Colonic mucosa (tissue), 4 donors: ENCODE measurements at regions not wholly inside any gene's neighbourhood (a gene's known extent, or its start where the extent isn't known, plus 50 kb on each side); places are given as distances from the start of the nearest gene placed in this dataset.
A peak's percentile ranks its signal among the peaks of the same experiment; 100 is the strongest.
"Not testable (repeated sequence)": the region's sequence is repeated elsewhere in the genome, so short reads cannot be mapped to it uniquely, and the experiment has no call there.

Source experiments
- DNase-seq: peaks from one replicate; pipeline ENCODE4 v3.0.0-alpha.2; 2020
- H3K27ac ChIP-seq: fragments of 200-600 bp; one replicate; pipeline ENCODE4 v1.8.0; 2021
- H3K27me3 ChIP-seq: fragments of 200-600 bp; one replicate; pipeline ENCODE4 v1.8.0; 2021
- H3K36me3 ChIP-seq: fragments of 200-600 bp; one replicate; pipeline ENCODE4 v1.8.0; 2021
- H3K4me1 ChIP-seq: fragments of 200-600 bp; one replicate; pipeline ENCODE4 v1.8.0; 2021; ENCODE audit warnings: mild to moderate bottlenecking
- H3K4me3 ChIP-seq: fragments of 200-600 bp; one replicate; pipeline ENCODE4 v1.8.0; 2021
- H3K9ac ChIP-seq, 2 donors: one replicate each; pipeline ENCODE4 v1.7.0; 2013; ENCODE audit warnings: control low read depth in 2 of 2, low read depth in 2 of 2, low read length in 2 of 2
- H3K9me3 ChIP-seq: fragments of 200-600 bp; one replicate; pipeline ENCODE4 v1.8.0; 2021
- intact Hi-C: fragments of 100-400 bp; cut with DNase I; formaldehyde crosslinking; loops from one replicate; pipeline ENCODE4 v1.14.1; 2022
- TF ChIP-seq, protein P1 (sequence below): fragments of 200-600 bp; IDR thresholded peaks from one replicate; pipeline ENCODE4 v1.8.0; 2022; ENCODE audit warnings: antibody characterized with exemption, mild to moderate bottlenecking
- donor health status: healthy.
- donor health status: DM: no; HTN: no; CAD: no.
- donor health status: DM: no; HTN: no; CAD: no.

DNA sequence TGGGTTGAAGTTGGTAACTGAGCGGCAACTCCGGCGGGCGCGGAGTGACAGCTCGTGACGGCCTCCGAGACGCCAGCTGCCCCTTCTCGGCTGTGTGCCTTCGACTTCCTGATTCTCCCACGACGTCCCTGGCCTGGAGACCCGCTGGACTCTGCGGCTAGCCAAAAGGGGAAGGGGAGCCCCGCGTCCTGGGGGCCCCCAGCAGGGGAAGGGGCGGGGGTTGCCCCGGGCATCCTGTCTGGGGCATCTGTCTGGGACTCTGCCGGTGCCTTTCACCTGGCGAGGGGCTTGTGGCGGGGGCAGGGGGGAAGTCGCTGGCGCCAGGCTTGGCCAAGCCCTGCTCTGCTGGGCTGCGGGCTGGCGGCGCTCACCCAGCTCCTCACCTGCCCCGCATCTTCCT lies 129.5 kb upstream of the HMX1 start:
- peak overlapping the region; percentile 20 for H3K4me3 ChIP-seq
- not testable (repeated sequence) for H3K9me3 ChIP-seq, H3K27ac ChIP-seq, H3K36me3 ChIP-seq, DNase-seq, H3K27me3 ChIP-seq, H3K4me1 ChIP-seq, H3K9ac ChIP-seq
- intact Hi-C loops = loop anchor here (5.0 kb wide), 2 partner anchors 101 to 121 kb away; no protein-coding TSS in a partner anchor

DNA sequence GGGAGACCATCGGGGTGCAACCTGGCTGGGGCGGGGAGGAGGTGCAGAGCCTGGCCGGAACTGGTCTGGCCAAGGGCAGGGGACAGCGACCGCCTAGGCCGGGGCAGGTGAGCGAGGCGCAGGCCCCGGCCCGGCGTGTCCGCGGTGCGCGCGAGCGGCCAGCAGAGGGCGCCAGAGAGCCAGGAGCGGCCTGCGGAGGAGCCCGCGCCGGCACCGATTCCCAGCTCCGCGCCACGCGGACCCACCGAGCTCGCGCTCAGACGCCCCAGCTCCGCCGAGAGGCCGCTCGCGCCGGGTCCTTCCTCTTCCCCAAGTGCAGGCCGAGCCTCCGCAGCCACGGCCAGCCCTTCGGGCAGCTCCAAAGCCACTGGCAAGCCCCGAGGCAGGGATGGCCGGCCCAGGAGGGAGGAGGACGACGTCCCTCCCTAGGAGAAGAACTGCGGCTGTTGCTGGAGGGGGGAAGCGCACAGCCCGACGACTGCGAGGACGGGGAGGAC lies 128.9 kb upstream of the HMX1 start:
- not testable (repeated sequence) for H3K27ac ChIP-seq, H3K27me3 ChIP-seq, H3K9me3 ChIP-seq, H3K4me1 ChIP-seq, H3K36me3 ChIP-seq
- intact Hi-C loops = loop anchor here (5.0 kb wide), 2 partner anchors 102 to 122 kb away; no protein-coding TSS in a partner anchor
- Histone ChIP-seq H3K9ac (peak overlapping the region in 1 of 2 donors; percentile 35), H3K4me3 (peak overlapping the region; percentile 20)
- peak; percentile 56 for DNase-seq
- TF ChIP-seq, protein P1, sequence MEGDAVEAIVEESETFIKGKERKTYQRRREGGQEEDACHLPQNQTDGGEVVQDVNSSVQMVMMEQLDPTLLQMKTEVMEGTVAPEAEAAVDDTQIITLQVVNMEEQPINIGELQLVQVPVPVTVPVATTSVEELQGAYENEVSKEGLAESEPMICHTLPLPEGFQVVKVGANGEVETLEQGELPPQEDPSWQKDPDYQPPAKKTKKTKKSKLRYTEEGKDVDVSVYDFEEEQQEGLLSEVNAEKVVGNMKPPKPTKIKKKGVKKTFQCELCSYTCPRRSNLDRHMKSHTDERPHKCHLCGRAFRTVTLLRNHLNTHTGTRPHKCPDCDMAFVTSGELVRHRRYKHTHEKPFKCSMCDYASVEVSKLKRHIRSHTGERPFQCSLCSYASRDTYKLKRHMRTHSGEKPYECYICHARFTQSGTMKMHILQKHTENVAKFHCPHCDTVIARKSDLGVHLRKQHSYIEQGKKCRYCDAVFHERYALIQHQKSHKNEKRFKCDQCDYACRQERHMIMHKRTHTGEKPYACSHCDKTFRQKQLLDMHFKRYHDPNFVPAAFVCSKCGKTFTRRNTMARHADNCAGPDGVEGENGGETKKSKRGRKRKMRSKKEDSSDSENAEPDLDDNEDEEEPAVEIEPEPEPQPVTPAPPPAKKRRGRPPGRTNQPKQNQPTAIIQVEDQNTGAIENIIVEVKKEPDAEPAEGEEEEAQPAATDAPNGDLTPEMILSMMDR = peak; percentile 78

DNA sequence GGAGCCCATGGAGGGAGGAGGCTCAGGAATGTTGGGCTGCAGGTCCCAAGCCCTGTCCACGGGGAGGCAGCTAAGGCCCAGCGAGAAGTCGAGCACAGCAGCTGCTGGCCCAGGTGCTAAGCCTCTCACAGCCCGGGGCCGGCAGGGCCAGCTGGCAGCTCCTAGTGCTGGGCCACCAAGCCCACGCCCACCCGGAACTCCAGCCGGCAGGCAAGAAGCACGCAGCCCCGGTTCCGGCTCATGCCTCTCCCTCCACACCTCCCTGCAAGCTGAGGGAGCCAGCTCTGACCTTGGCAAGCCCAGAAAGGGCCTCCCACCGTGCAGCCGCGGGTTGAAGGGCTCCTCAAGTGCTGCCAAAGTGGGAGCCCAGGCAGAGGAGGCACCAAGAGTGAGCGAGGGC lies 121.3 kb upstream of the HMX1 start:
- H3K4me1 ChIP-seq, H3K4me3 ChIP-seq, H3K27me3 ChIP-seq, H3K27ac ChIP-seq, H3K9ac ChIP-seq, H3K36me3 ChIP-seq, DNase-seq, intact Hi-C loops, H3K9me3 ChIP-seq: not testable (repeated sequence)

DNA sequence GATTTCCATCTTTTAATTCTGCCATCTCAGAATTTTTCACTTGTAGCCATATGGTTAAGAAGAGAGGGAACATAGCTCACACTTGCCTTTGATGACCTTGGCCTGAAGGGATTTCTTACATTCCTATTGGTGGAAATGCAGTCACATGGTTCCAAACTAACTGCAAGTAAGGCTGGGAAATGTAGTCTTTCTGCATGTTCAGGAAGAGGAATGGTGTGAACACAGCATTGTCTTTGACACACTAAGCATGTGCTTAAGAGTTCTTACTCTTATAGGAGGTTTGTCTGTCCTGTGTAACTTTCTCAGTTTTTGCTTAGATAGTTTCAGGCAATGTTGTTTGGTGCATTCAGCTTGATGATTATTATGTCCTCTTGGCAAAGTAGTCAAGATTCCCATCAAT lies 119.8 kb upstream of the HMX1 start:
- intact Hi-C loops, H3K9me3 ChIP-seq, DNase-seq, H3K4me3 ChIP-seq, H3K9ac ChIP-seq, H3K27me3 ChIP-seq, H3K4me1 ChIP-seq, H3K36me3 ChIP-seq, H3K27ac ChIP-seq: not testable (repeated sequence)

DNA sequence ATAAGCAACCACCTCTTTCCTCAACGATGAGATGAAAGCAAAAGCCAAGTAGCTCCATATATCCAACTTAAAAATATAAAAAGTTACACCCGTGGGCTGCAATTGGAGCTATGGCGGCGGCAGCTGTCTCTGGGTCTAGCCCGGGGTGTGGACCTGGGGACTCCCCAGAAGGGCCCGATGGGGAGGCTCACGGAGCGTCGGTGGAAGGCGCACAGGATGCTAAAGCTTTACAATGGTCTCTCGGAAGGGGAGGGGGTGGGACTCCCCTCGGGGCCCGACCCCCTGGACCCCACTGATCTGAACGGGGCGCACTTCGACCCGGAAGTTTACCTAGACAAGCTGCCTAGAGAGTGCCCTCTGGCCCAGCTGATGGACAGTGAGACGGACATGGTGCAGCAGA lies 118.7 kb upstream of the HMX1 start:
- H3K27ac ChIP-seq, H3K9me3 ChIP-seq, intact Hi-C loops, H3K27me3 ChIP-seq, H3K4me3 ChIP-seq, H3K4me1 ChIP-seq, H3K36me3 ChIP-seq, H3K9ac ChIP-seq, DNase-seq: not testable (repeated sequence)

DNA sequence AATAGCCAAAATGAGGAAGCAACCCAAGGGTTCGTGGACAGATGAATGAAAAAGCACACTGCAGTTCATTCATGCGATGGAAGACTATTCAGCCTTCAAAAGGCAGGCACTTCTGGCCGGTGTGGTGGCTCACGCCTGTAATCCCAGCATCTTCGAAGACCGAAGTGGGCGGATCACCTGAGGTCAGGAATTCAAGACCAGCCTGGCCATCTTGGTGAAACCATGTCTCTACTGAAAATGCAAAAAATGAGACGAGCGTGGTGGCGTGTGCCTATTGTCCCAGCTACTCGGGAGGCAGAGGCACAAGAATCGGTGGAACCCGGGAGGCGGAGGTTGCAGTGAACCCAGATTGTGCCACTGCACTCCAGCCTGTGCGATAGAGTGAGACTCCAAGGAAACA lies 114.1 kb upstream of the HMX1 start:
- H3K9ac ChIP-seq, intact Hi-C loops, DNase-seq, H3K4me3 ChIP-seq, H3K36me3 ChIP-seq, H3K4me1 ChIP-seq, H3K9me3 ChIP-seq, H3K27me3 ChIP-seq, H3K27ac ChIP-seq: not testable (repeated sequence)

DNA sequence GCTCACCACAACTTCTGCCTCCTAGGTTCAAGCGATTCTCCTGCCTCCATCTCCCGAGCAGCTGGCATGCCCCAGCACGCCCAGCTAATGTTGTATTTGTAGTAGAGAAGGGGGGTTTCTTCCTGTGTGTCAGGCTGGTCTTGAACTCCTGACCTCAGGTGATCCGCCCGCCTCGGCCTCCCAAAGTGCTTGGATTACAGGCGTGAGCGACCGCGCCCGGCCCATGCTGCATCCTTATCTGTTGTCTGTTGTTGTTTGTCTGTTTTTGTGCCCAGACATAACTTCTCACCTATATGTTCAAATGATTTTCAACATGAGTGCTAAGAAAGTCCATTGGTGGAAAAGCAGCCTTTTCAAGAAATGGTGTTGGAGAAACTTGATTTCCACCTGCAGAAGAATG lies 113.0 kb upstream of the HMX1 start:
- H3K27ac ChIP-seq, H3K36me3 ChIP-seq, H3K4me3 ChIP-seq, intact Hi-C loops, H3K9ac ChIP-seq, DNase-seq, H3K9me3 ChIP-seq, H3K4me1 ChIP-seq, H3K27me3 ChIP-seq: not testable (repeated sequence)

DNA sequence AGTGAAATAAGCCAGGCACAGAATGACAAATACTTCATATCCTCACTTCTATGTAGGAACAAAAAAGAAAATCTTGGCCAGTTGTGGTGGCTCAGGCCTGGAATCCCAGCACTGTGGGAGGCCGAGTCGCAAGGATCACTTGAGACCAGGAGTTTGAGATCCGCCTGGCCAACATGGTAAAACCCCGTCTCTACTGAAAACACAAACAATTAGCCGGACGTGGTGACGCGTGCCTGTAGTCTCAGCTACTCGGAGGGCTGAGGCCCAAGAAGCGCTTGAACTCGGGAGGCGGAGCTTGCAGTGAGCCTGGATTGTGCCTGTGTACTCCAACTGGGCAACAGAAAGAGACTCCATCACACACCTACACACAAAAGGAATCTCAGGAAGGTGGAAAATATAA lies 112.3 kb upstream of the HMX1 start:
- intact Hi-C loops, H3K9ac ChIP-seq, H3K36me3 ChIP-seq, H3K27me3 ChIP-seq, H3K27ac ChIP-seq, DNase-seq, H3K4me3 ChIP-seq, H3K9me3 ChIP-seq, H3K4me1 ChIP-seq: not testable (repeated sequence)

DNA sequence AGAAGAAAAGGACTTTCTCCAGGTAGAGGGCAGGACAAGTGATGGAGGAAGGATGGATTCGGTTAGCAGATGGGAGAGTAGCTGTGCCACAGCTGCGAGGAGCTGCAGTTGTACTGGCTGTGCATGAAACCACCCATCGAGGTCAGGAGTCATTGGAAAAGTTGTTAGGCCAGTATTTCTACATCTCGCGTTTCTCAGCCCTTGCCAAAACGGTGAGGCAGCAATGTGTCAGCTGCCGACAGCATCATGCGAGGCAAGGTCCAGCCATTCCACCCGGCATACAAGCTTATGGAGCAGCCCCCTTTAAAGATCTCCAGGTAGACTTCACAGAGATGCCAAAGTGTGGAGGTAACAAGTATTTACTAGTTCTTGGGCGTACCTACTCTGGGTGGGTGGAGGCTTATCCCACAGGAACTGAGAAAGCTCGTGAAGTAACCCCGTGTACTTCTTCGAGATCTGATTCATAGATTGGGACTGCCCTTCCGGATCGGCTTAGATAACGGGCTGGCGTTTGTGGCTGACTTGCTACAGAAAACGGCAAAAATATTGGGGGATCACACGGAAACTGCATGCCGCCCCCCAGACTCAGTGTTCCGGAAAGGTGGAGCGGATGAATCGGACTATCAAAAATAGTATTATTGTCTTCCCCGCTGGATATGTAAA lies 105.0 kb upstream of the HMX1 start:
- intact Hi-C loops, H3K9me3 ChIP-seq, H3K4me1 ChIP-seq, H3K4me3 ChIP-seq, H3K36me3 ChIP-seq, H3K27ac ChIP-seq, H3K27me3 ChIP-seq, DNase-seq, H3K9ac ChIP-seq: not testable (repeated sequence)

DNA sequence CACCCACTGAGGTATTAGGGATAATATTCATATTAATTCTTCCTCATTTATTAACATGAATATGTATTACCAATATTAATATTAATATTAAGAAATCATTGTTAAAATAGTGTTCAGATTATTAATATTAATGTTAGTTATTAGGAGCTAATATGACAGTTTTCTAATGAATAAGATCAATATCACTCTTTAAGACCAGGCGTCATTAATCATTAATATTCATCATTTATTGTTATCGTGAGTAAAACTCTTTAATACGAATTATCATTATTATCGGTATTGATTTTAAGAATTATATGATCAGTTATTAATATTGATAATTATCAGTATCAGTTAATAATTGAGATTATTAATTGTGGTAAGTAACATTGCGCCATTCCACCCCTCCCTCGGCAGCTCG lies 101.0 kb upstream of the HMX1 start:
- not testable (repeated sequence) for H3K36me3 ChIP-seq, DNase-seq

DNA sequence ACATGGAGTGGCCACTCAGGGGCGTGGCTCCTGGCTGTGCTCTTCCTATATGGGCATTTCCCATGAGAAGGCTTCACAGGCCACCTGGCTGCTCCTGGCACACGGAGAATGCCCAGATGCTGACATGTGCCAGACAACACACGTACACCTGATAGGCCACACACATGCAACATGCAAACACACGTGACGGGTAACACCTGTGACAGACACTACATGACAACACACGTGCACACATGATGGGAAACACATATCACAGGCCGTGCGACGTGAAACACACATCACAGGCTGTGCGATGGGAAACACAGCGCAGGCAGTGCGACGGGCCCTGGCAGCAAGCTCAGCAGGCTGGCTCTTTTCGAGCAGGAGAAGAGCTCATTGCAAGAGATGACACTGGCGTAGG lies 94.3 kb upstream of the HMX1 start:
- H3K27ac ChIP-seq, intact Hi-C loops, H3K4me1 ChIP-seq, DNase-seq, H3K9me3 ChIP-seq, H3K4me3 ChIP-seq, H3K9ac ChIP-seq, H3K36me3 ChIP-seq, H3K27me3 ChIP-seq: not testable (repeated sequence)

More for the DNA sequence above, 101.0 kb upstream of the HMX1 start:
- H3K27me3 ChIP-seq, H3K9ac ChIP-seq, H3K4me1 ChIP-seq, H3K27ac ChIP-seq, H3K9me3 ChIP-seq, intact Hi-C loops, H3K4me3 ChIP-seq: not testable (repeated sequence)

DNA sequence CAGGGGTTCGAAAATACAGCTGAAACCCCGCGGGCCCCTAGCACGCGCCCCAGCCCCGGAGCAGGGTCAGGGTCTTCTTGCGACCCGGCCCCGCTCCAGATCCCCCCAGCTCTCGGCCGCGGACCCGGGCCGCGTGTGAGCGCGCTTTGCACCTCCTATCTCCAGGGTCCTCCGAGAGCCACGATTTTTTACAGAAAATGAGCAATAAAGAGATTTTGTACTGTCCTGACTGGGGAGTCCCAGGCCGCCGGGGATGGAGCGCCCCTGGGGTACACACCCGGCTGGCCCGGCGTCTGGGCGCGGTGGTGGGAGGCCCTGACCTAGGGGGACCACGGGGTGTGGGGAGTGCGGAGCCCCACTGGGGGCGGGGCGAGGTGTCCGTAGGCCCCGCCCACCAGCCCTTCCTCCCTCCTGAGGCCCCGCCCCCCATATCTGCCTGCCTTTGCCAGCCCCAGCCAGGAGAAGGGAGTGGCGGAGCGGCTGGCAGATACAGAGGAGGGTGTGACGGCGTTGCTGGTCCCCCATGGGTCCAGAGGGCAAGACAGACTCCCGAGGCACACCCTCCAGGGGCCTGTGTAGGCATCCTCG lies 92.7 kb upstream of the HMX1 start:
- H3K4me3 ChIP-seq, intact Hi-C loops, H3K27ac ChIP-seq, H3K4me1 ChIP-seq, H3K9me3 ChIP-seq, H3K27me3 ChIP-seq, H3K9ac ChIP-seq, H3K36me3 ChIP-seq: not testable (repeated sequence)
- DNase-seq = peak; percentile 80

DNA sequence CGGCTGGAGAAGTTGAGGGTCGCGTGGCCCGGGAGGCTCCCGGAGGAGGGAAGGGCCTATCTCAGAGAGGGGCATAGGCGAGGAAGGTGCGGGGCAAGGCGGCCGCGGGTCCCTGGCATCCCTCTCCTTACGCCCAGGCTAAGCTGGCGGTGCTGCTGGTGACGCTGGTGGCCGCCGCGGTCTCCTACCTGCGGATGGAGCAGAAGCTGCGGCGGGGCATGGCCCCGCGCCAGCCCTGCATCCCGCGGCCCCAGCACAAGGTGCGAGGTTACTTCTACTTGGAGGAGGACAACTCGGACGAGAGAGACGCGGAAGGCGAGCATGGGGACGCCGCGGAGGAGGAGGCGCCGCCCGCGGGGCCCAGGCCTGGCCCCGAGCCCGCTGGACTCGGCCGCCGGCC lies 91.9 kb upstream of the HMX1 start:
- H3K4me1 ChIP-seq, H3K9ac ChIP-seq, intact Hi-C loops, H3K4me3 ChIP-seq, H3K27ac ChIP-seq, DNase-seq, H3K36me3 ChIP-seq, H3K27me3 ChIP-seq, H3K9me3 ChIP-seq: not testable (repeated sequence)
